DMS79 (cell line): ENCODE measurements at regions not wholly inside any gene's neighbourhood (a gene's known extent, or its start where the extent isn't known, plus 50 kb on each side); places are given as distances from the start of the nearest gene placed in this dataset.
"Not testable (repeated sequence)": the region's sequence is repeated elsewhere in the genome, so short reads cannot be mapped to it uniquely, and the experiment has no call there.

Experiments
- DNase-seq: peaks from one replicate; lab custom pipeline; 2025; lab: John Stamatoyannopoulos, UW

DNA sequence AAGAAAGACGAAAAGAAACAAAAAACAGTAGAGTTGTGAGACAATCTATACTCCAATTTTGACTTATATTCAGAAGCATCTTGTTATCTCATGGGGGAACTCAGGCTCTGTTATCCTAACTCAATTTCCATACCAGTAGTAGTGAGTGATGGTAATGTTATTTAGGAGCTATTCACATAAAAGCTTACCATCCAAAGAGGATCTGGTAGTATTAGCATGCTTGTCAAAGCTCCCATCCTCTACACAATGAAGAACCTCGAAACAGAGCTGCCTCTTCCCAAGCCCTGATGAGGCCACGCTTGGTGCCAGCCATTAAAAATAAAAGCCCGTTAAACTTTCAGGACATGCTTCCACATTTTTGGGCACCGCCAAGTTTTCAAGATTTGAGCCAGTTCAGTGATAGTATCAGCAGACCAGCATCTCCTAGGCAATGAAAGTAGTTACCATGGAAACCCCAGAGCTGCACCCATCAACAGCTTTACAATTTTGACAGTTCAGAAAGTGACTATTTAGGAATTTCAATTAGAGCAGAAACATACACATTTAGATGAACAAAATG, 173.3 kb downstream of the CD83 start:
- no peak for DNase-seq

DNA sequence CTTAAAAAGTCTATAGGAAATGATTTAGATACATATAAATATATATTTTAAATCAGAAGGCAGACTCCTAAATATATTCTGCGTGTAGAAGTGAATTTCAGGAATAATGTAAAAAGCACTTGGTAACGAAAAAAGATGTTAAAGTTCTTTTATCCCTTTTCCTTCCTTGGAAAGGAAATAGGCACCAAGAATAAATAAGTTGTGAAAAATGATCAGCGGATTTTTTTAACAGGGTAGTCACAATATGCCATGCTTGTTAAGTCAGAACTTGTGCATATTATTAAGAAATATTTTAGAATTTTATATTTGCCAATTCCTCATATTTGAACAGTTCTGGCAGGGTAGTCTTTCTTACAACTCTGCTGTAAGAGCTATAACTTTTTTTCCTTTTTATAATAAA, 173.8 kb downstream of the CD83 start:
- DNase-seq, result no peak

DNA sequence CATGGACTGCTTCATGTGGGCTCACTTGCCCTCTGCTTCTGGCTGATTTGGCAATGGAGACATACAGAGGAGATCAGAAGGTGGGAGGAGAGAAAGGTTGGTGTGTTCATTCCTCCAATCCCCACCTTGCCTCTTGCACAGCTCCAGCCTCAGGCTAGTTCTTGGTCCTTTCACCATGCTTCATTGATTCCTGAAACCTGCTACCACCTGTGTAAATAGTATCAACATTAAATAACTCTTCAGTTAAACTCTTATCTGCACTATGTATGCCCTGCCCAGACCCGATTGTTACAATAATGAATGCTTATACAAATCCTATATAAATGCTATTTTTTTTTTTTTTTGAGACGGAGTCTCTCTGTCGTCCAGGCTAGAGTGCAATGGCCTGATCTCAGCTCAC, 174.5 kb downstream of the CD83 start:
- DNase-seq, result peak; percentile 61

DNA sequence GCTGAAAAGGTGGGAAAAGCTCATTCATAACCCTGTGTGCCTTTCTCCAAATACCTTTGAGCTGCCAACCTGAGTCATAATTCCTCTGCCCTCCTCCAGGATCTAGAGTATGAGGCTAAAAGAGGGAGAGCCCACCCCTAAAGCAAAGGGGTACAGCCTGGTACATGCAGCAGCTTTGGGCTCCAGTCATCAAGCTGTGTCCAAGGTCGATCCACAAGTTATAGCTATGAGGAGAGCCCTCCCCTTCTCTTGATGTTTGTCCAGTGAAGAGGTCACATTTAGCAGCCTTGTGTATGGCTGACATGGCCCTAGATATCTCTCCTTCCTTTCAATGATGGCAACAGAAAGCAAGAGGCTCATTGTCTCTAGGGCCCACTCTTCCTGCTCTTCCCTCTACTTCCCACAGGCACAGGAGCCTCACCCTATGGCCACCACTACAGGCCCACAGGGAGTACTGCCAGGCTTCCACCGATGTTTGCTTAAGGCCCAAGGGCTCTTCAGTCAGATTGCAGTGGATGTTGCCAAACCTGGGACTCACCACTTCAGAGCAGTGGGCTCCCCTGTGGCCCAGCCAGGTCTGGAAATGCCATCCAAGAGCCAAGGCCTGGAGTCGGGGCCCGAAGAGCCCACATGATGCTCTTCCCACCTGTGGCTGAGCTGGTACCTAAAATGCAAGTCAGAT, 176.8 kb downstream of the CD83 start:
- DNase-seq, result peak; percentile 70

DNA sequence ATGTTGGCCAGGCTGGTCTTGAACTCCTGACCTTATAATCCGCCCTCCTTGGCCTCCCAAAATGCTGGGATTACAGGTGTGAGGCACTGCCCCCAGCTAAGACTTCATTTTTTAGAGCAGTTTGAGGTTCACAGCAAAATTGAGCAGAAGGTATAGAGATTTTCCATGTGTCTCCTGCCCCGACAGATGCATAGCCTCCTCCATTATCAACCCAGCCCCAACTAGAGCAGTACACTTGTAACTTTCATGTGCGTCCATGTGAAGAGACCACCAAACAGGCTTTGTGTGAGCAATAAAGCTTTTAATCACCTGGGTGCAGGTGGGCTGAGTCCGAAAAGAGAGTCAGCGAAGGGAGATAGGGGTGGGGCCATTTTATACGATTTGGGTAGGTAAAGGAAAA, 179.1 kb downstream of the CD83 start:
- DNase-seq, result not testable (repeated sequence)

DNA sequence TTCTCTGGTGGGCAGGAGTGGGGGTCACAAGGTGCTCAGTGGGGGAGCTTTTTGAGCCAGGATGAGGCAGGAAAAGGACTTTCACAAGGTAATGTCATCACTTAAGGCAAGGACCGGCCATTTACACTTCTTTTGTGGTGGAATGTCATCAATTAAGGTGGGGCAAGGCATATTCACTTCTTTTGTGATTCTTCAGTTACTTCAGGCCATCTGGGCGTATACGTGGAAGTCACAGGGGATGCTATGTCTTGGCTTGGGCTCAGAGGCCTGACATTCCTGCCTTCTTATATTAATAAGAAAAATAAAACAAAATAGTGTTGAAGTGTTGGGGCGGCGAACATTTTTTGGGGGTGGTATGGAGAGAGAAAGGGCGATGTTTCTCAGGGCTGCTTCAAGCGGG, 179.5 kb downstream of the CD83 start:
- not testable (repeated sequence) for DNase-seq

DNA sequence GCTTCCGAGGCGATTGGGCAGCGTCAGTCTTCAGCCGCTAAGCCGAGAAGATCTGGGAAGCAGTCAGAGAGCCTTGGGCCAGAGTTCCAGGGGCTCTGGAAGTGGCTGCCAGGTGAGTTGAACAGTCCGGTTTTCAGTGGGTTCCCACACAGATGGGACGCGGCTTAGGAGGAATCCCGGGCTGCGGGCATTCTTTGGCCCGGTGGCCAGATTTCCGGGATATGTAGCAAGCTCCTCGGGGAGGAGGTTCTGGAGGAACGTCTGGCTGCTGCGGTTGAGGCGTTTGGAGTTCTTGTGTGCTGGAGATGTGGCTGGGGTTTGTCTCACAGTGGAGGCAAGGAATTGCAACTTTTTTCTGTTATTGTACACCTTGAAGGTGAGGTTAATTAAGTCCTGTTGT, 182.6 kb downstream of the CD83 start:
- DNase-seq, result not testable (repeated sequence)

DNA sequence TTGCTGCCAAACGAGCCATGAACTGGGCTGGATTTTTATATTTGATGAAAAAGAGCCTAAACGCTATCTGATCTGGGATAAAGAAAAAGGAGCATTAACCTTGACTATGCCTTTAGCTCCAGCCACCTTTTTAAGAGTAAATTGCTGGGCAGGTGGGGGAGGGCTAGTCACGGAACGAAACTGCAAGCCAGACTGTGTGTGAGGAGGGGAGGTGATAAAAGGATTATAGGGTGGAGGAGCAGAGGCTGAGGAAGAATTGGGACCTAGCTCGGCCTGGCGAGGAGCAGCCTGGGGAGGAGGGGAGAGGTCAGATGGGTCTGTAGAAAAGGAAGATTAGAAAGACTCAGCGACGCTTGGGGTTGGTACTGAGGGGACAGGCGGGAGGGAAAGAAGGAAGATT, 183.1 kb downstream of the CD83 start:
- not testable (repeated sequence) for DNase-seq

DNA sequence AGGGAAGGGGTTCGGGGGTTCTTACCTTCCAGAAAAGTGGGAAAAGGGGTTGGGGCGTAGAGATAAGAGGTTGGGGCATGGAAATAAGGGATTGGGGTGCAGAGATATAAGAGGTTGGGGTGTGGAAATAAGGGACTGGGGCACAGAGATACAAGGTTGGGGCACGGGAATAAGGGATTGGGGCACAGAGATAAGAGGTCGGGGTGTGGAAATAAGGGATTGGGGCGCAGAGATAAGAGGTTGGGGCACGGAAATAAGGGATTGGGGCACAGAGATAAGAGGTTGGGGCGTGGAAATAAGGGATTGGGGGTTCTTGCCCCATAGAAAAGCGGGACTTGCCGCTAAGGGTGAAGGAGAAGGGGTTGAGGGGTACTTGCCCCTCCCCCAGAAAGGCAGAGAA, 183.9 kb downstream of the CD83 start:
- DNase-seq, result not testable (repeated sequence)

DNA sequence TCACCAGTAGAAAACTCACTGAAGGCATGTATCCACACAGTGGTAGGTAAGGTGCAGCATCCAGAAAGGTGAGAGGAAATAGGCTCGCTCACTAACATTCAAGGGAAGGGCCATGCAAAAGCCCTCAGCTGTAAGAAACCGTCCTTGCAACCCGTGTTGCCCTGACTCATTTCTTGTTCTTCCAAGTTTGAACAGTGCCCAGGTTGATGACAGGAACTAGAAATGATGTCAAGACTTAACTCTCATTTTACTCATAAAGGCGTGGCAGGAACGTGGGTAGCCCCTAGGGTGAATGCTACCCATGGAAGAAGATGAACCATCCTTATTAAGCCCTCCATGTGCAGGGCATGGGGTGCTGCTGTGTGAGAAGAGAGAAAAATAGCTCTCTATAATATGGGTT, 187.6 kb downstream of the CD83 start:
- DNase-seq, result no peak

DNA sequence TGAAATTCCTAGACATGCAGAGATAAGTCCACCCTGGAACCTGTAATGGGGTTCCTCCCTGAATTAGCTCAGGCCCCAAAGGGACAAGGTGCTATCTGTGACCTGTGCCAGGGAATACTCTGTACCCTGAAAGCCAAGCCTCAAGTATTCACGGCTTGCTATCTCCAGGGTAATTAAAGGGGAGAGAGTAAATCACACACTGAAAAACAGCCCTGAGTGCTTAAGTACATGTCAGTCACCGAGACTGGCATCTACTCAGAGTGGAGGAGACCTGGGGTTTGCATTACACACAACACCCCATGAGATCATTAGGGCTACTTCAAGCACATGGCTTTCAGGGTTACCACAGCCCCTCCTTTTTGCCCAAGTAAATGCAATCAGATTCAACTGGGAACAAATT, 188.1 kb downstream of the CD83 start:
- no peak for DNase-seq

DNA sequence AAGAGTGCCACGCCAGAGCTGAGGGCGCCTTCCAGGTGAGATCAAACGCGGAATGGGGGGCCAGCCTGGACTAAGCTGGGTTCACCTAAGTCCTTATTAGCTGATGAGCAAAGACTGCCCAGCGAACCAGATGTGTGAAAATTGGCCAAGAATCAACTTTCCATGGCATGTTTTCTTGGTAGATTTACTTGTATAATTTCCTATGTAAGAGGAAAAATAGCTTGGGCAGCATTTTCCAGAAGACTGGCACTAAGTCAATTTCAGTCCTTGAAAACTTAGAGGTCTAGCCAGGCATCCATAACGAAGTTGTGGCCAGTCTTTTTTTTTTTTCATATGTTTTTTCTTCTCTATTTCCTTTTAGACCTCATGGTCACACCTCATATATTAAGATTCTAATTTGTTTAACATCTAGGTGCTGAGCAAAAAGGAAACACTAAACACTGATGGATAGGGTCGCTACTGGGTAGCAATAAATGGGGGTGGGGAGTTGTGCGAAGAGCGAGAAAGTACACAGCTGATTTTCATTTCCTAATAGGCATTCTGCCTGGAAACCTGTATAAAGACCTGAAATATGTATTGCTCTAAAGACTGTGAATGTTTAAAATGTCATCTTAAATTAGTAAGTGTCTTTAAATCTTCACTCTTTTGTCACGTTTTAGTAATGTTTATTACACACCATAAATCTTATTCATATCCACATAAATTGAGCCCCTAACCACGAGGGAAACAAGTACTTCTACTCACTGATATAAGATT, 188.8 kb downstream of the CD83 start:
- peak; percentile 11 for DNase-seq

DNA sequence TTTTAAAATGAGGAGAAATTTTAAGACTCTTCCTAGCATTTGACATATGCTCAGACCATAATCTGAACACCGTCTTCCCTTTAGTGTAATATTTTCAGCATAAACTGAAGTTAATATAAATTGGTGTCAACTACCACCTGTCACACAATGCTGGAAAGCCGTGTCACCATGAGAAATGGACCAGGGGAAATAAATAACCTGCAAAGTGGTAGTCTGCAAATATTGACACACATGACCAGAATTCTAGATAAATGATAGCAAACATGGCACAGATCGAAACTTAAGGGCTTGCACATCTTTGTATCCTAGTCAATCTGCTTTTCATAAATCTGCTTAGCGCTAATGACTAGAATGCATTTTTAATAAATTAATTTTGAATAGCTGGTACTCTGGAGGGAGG, 191.9 kb downstream of the CD83 start:
- DNase-seq, result no peak

DNA sequence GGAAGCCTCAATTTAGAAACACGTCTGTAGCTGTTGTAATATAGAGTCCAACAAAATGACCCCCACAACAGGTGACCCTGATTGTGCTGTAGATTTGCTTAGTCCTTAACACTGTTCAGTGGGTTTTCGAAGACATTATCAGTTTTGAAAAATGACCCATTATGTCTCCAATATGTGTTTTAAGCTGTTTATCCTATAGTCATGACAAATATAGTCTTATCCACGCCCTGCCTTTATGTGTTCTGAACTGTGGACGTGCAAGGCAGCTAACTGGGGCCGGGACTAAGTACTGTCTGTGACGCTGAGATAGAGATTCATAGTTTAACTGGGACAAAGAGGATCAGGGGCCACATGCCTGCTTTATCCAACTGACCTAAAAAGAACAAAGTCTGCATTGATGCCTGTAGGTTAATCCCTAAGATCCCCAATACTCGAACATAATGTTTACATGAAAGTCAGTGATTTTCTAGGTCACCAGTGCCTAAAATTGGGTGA, 192.4 kb downstream of the CD83 start:
- DNase-seq, result no peak

DNA sequence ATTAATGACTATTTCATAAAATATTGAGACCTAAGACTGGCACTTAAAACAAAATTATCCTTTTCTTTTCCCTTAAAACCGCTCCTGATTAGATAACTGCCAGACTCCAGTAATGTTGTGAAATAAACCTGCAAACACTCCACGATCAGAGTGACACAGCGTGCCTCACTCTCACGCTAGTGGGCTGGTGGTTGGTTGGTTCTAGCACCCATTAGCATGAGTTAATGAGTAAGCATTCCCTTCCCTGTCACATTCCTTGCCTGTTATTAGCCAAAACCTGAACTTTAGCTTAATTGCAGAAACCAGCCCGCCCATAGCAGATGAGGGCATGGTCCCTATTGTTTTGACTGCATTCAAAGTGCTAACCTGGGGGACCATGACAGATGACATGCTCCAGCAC, 193.4 kb downstream of the CD83 start:
- DNase-seq, result no peak

DNA sequence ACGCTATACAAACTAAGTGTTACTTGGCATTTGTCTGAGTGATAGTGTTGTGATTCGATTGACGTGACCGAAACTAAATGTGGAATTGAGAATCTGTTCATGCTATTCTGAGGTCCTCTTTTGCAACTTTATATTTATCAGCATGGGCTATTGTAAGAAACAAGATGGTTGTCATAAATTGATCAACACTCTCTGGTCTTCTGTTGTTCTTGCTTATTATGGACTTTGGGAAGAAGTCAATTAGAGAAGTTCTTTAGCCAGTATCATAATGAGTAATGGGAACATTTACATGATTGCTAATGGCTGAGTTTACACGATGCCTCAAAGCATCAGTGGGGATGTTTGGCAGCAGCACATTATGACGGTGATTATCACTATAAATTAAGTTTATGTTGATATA, 195.0 kb downstream of the CD83 start:
- DNase-seq, result no peak

DNA sequence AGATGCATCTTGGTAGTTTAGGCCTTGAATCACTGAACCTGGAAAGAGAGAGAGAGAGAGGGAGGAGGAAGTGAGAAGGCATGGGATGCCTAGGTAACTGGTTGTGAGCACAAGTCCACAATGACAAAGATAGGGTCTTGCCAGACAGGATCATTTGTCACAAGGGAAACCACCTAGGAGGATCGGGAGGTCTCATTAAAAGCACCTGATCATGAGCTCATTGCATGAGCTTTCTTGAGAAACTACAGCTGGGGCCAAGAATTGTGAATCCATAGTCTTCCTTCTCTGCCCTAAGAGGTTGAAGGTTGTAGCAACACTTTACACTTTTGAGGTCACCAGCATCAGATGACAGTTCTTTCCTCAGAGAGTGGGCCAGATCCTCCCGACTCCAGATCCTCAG, 195.7 kb downstream of the CD83 start:
- no peak for DNase-seq

DNA sequence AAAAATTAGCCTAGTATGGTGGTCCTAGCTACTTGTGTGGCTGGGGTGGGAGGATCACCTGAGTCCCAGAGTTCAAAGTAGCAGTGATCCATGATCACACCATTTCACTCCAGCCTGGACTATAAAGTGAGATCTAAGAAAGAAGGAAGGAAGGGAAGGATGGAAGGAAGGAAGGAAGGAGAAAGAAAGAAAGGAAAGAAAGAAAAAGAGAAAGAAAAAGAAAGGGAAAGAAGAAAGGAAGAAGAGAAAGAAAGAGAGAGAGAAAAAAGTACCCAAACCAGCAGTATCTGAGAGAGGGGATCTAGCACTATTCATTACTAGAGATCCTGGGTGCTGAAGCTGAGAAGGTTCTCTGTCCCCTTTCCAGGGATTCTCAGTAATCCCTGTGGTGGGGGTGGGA, 197.8 kb downstream of the CD83 start:
- DNase-seq, result no peak

DNA sequence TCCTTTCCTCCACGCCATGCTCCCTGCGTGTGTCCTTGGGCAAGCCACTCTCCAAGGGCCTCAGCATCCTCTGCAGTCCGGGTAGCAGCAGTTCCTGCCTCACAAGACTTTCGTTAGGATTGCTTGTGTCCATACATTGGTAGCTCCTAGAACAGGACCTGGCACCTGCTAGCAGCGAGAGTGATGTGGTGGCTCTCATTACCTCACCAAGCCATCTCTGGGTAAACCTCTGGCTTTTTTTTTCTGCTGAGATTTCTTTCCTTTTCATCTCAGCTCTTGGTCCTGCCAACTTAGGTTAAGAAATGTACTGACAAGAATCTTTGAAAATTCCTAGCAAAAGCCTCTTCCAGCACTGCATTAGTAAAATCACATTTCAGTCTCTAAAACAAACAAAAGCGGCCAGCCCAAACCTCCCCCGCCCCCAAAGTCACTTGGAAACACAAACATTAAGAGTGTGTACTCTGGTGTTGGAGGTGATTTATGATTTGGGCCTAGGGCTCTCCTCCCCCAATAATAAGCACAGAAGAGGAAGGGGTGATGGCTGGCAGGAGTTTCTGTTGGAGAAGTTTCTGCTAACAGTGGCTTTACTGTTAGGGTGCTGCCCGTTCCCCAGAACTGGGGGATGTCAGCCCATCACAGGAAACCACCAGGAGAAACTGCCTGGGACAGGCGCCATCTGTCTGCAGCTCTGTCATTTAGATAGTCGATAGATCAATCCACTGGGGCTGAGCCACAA, 199.2 kb downstream of the CD83 start:
- no peak for DNase-seq

DNA sequence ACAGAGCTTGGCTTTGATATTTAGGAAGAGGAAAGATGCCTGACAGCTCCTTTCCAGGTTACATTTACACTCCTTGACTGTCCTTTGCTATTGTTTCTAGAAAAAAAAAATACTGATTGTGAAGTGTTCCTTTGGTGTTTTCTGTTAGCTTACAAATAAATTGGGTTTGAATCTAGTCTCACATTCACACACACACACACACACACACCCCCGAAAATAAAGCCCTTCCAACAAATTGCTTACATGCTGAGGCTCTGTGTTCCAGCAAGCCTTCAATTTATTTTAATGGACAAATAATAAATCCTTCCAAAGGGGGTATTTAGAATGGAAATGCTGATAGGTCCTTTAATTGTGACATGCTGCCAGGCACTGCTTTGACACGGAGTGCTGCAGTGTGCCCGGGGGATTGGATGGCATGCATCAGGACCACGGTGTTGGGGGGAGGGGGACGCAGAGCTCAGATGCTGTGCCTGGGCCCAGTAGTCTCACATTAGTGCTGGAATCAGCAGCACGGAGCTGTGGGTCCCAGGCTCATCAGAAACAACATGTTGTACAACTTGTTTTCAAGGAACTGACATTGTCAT, 199.9 kb downstream of the CD83 start:
- DNase-seq, result no peak

DNA sequence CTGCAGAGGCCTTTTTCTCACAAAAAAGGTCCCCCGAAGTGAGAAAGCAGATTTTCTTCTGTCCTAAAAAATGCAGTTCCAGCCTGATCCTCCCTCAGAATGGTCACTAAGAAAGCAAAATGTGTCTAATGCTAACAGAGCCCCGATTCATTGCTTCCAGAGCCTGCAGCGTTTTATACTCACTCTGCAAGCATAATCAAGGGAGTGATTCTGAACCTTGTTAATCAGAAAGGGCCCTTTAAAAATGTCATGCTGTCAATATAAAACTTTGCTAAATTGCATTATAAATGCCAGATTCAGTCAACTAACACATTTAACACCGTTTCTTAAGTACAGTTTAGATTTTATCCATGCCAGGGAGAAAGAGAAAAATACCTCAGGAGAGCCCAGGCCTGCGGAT, 202.8 kb downstream of the CD83 start:
- no peak for DNase-seq
